Sigmoid colon (tissue), 4 donors: ENCODE measurements at regions not wholly inside any gene's neighbourhood (a gene's known extent, or its start where the extent isn't known, plus 50 kb on each side); places are given as distances from the start of the nearest gene placed in this dataset.

Experiments used
- POLR2A ChIP-seq, 2 donors: fragments of 450-650 bp; IDR thresholded peaks; one replicate each; pipeline ENCODE4 v1.6.1; 2016; ENCODE audit warnings: antibody characterized with exemption in 2 of 2, mild to moderate bottlenecking in 2 of 2, moderate library complexity in 2 of 2
- POLR2AphosphoS5 ChIP-seq, 4 donors: sonication (generic); formaldehyde crosslinking; IDR thresholded peaks; one replicate each; pipeline ENCODE4 v1.6.1; 2017; ENCODE audit warnings: antibody characterized with exemption in 4 of 4

GRCh38 chr4:128512767-128513322, 225.2 kb upstream of the PGRMC2 start:
- TF ChIP-seq POLR2A (IDR thresholded peaks at IDR 0.05) (no peak), POLR2AphosphoS5 (IDR thresholded peaks at IDR 0.05) (no peak)
